HepG2 (cell line): ENCODE measurements at regions not wholly inside any gene's neighbourhood (a gene's known extent, or its start where the extent isn't known, plus 50 kb on each side); places are given as distances from the start of the nearest gene placed in this dataset.

Source experiments
- ATAC-seq: fragments of 200-7000 bp; cut with Tn5 transposase; 3 replicates; pipeline ENCODE4 v1.9.1; 2020; ENCODE audit warnings: mild to moderate bottlenecking, moderate library complexity
- BruUV-seq: library from RNA; stranded (reverse); fragments of 400-500 nt; replicated peaks from 2 replicates; lab custom pipeline; 2021; lab: Mats Ljungman, UMichigan
- CTCF ChIA-PET: fragments of 300-600 bp; formaldehyde crosslinking; extraction: SDS; loops from one replicate; lab custom pipeline; 2021; ENCODE audit warnings: low total read pairs, inconsistent platforms, low intra/inter-chr PET ratio; lab: Yijun Ruan, JAX
- POLR2A ChIA-PET: fragments of 350-600 bp; sonication (Branson Sonifier 250); formaldehyde crosslinking; loops from one replicate; lab custom pipeline; 2020; ENCODE audit warnings: antibody characterized with exemption, inconsistent platforms; lab: Yijun Ruan, JAX
- DNase-seq: peaks from one replicate; pipeline ENCODE4 v3.0.0-alpha.2; 2015; ENCODE audit warnings: low spot score
- FAIRE-seq: peaks from 3 replicates; lab custom pipeline; 2011; peaks lifted over from hg19 to GRCh38; lab: Jason Lieb, UNC
- H2AFZ ChIP-seq: one replicate; pipeline ENCODE4 v1.6.1; 2011; ENCODE audit warnings: low read length, inconsistent platforms
- H3K27ac ChIP-seq: fragments of 300-600 bp; 3 replicates; pipeline ENCODE4 v1.8.0; 2011; ENCODE audit warnings: mixed run types, mild to moderate bottlenecking, mixed read lengths, low read length, inconsistent platforms; ENCODE audit not compliant: insufficient read depth; ENCODE audit errors: extremely low read length
- H3K27me3 ChIP-seq, 2 experiments: fragments of 200-600 bp in 1 of 2; 2 replicates in 1 of 2; 3 replicates in 1 of 2; pipeline versions ENCODE4 v1.6.0 to v1.8.0; 2011; ENCODE audit warnings: low read length in 2 of 2, mild to moderate bottlenecking in 2 of 2, moderate library complexity in 2 of 2, inconsistent platforms in 1 of 2; ENCODE audit not compliant: insufficient read depth in 2 of 2, control insufficient read depth in 1 of 2
- H3K36me3 ChIP-seq, 2 experiments: fragments of 200-600 bp in 1 of 2; replicated peaks in 1 of 2; 2 replicates in 1 of 2; 3 replicates in 1 of 2; pipeline versions ENCODE4 v1.5.1 to v1.8.0; 2011; ENCODE audit warnings: low read length in 2 of 2, inconsistent platforms in 1 of 2; ENCODE audit not compliant: insufficient read depth in 2 of 2, control insufficient read depth in 1 of 2
- H3K4me1 ChIP-seq: 2 replicates; pipeline ENCODE4 v1.5.1; 2012; ENCODE audit warnings: low read length, inconsistent platforms; ENCODE audit not compliant: insufficient read depth
- H3K4me2 ChIP-seq: 2 replicates; pipeline ENCODE4 v1.6.0; 2011; ENCODE audit warnings: low read depth, low read length, inconsistent platforms
- H3K4me3 ChIP-seq, 3 experiments: fragments of 200-600 bp in 1 of 3; sonication (generic), shearing (Covaris generic) in 1 of 3; replicated peaks in 1 of 3; 2 replicates each; pipeline ENCODE4 v1.5.1; 2011 to 2016; ENCODE audit warnings: low read length in 3 of 3, inconsistent platforms in 2 of 3, low read depth in 2 of 3, mild to moderate bottlenecking in 2 of 3, control low read depth in 1 of 3, mixed read lengths in 1 of 3; ENCODE audit not compliant: insufficient read depth in 1 of 3
- H3K79me2 ChIP-seq: one replicate; pipeline ENCODE4 v1.6.1; 2011; ENCODE audit warnings: low read length, inconsistent platforms; ENCODE audit not compliant: insufficient read depth
- H3K9ac ChIP-seq: 2 replicates; pipeline ENCODE4 v1.6.0; 2011; ENCODE audit warnings: mild to moderate bottlenecking, low read depth, low read length, inconsistent platforms; ENCODE audit not compliant: insufficient read depth
- H3K9me3 ChIP-seq: 2 replicates; pipeline ENCODE4 v1.5.1; 2012; ENCODE audit warnings: mild to moderate bottlenecking, low read length
- H4K20me1 ChIP-seq: 2 replicates; pipeline ENCODE4 v1.6.0; 2011; ENCODE audit warnings: inconsistent platforms, mild to moderate bottlenecking, low read length, moderate library complexity; ENCODE audit not compliant: insufficient read depth
- CC2D1A ChIP-seq: sonication (generic); formaldehyde crosslinking; IDR thresholded peaks from 2 replicates; pipeline ENCODE4 v1.8.1; 2023; ENCODE audit warnings: mild to moderate bottlenecking, missing genetic modification reagents
- CTCF ChIP-seq: sonication (generic); formaldehyde crosslinking; IDR thresholded peaks from 2 replicates; pipeline ENCODE4 v1.5.0; 2020; ENCODE audit warnings: mild to moderate bottlenecking, missing genetic modification reagents, moderate library complexity
- HDAC6 ChIP-seq: fragments of 200-600 bp; sonication (generic); IDR thresholded peaks from 2 replicates; pipeline ENCODE4 v1.7.0; 2017; ENCODE audit warnings: mild to moderate bottlenecking, antibody characterized with exemption, low read length, low read depth
- HNF1A ChIP-seq, 2 experiments: sonication (generic) in 1 of 2; formaldehyde crosslinking in 1 of 2; IDR thresholded peaks; 2 replicates each; pipeline versions ENCODE4 v1.4.0 to v1.6.1; 2016 to 2020; ENCODE audit warnings: borderline replicate concordance in 1 of 2, low read depth in 1 of 2, mild to moderate bottlenecking in 1 of 2, missing genetic modification reagents in 1 of 2
- MBD4 ChIP-seq: IDR thresholded peaks from 2 replicates; pipeline ENCODE4 v1.6.1; 2012; ENCODE audit warnings: low read length, inconsistent platforms, borderline replicate concordance
- MED13 ChIP-seq: sonication (generic); formaldehyde crosslinking; IDR thresholded peaks from 2 replicates; pipeline ENCODE4 v1.5.0; 2020; ENCODE audit warnings: missing genetic modification reagents
- MTF2 ChIP-seq: sonication (generic); formaldehyde crosslinking; IDR thresholded peaks from 2 replicates; pipeline ENCODE4 v1.5.0; 2020; ENCODE audit warnings: missing genetic modification reagents, borderline replicate concordance
- MXD1 ChIP-seq: sonication (generic); formaldehyde crosslinking; IDR thresholded peaks from 2 replicates; pipeline ENCODE4 v1.4.0; 2020; ENCODE audit warnings: mild to moderate bottlenecking, missing genetic modification reagents
- MXD4 ChIP-seq: IDR thresholded peaks from 2 replicates; pipeline ENCODE4 v1.6.1; 2016; ENCODE audit warnings: mild to moderate bottlenecking, missing biosample characterization, missing genetic modification reagents
- THAP7 ChIP-seq: sonication (generic); formaldehyde crosslinking; IDR thresholded peaks from 2 replicates; pipeline ENCODE4 v1.8.1; 2023; ENCODE audit warnings: mild to moderate bottlenecking, missing genetic modification reagents
- ZNF30 ChIP-seq: sonication (generic); formaldehyde crosslinking; IDR thresholded peaks from 2 replicates; pipeline ENCODE4 v1.5.0; 2020; ENCODE audit warnings: mild to moderate bottlenecking, missing genetic modification reagents
- ZNF460 ChIP-seq: sonication (generic); formaldehyde crosslinking; IDR thresholded peaks from 2 replicates; pipeline ENCODE4 v1.5.1; 2020; ENCODE audit warnings: missing genetic modification reagents, mild to moderate bottlenecking, borderline replicate concordance
- ZSCAN22 ChIP-seq: sonication (generic); formaldehyde crosslinking; IDR thresholded peaks from 2 replicates; pipeline ENCODE4 v1.4.0; 2020; ENCODE audit warnings: mild to moderate bottlenecking, missing genetic modification reagents
- WGBS: methylation state at CpG from one replicate; pipeline ENCODE4 v1.1.6; 2017; ENCODE audit warnings: low lambda C conversion rate; 5-methylcytosine and 5-hydroxymethylcytosine counted together
- in situ Hi-C: cut with HindIII; loops from 2 replicates; pipeline ENCODE4 v1.10.0; 2017; ENCODE audit warnings: low pct_unique_long_range_greater_than_20kb; ENCODE audit not compliant: extremely low pct_ligation_motif_present
- intact Hi-C: fragments of 100-400 bp; cut with micrococcal nuclease; formaldehyde crosslinking; loops from one replicate; pipeline ENCODE4 v1.10.0; 2022; ENCODE audit not compliant: unreplicated experiment

DNA sequence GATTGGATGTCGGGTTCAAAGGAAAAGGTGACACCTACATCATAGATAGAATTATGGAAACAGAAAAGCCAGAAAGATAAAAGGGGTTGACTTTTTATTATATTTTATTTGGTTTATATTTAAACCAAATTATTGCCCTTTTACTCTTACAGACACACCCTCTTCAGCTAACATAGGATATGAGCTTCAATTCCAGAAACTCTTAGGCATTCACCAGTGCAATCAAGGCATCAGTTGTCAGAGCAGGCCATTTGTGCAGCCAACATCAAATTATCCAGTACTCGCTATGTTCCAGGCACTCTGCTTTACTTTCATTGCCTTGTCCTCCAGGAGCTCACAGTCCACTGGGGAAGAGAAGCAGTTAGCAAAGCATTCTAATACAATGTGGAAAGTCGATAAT is 347.5 kb downstream of the TFEC start (continued):
- TF ChIP-seq MED13 (CRISPR knock-in tag) (no peak), MXD4 (CRISPR knock-in tag) (no peak)

- CTCF ChIA-PET: no interaction called here
Observed at GRCh38 chr7:115682507-115682906, 348.1 kb downstream of the TFEC start.

More at GRCh38 chr7:115682507-115682906, 348.1 kb downstream of the TFEC start:
- Histone ChIP-seq H3K4me3 (no peak overlapping the region), H3K9ac (no peak overlapping the region), H3K27me3 (no peaks in the 10 kb centered on the region), H3K79me2 (no peaks in the 10 kb centered on the region), H2AFZ (no peak overlapping the region), H3K4me2 (no peak overlapping the region), H4K20me1 (no peaks in the 10 kb centered on the region), H3K4me1 (peaks cover 20% of the 10 kb centered on the region), H3K27ac (no peak overlapping the region), H3K36me3 (no peaks in the 10 kb centered on the region), H3K9me3 (no peaks in the 10 kb centered on the region)
- BruUV-seq: no TSS peak
- in situ Hi-C loops: loop anchor here (25.0 kb wide), 1 partner anchor 820 kb away; no protein-coding TSS in a partner anchor
- intact Hi-C loops: no loop called here
- WGBS: 10% methylated on average over 3 of the region's 3 CpGs
- FAIRE-seq (no peak), ATAC-seq (no peak), DNase-seq (no peak)
- TF ChIP-seq ZNF460 (CRISPR knock-in tag) (no peak), ZNF30 (CRISPR knock-in tag) (no peak), MTF2 (CRISPR knock-in tag) (no peak), ZSCAN22 (CRISPR knock-in tag) (no peak), MXD1 (CRISPR knock-in tag) (no peak), HNF1A (IDR thresholded peaks at IDR 0.05; ENCODE audit: low read depth) (no peak), HNF1A (CRISPR knock-in tag; IDR thresholded peaks at IDR 0.05; ENCODE audit: borderline replicate concordance) (no peak), MBD4 (no peak), HDAC6 (no peak), CC2D1A (CRISPR knock-in tag) (no peak), CTCF (CRISPR knock-in tag) (no peak), THAP7 (CRISPR knock-in tag) (no peak)
- POLR2A ChIA-PET: no interaction called here
